Stimulated activated naive CD8-positive, alpha-beta T cell treated with anti-CD3 and anti-CD28 coated beads, Interleukin-15, Interleukin-2, amounts not matched to agents 100 U/mL and 50 U/mL, for 24 hours (primary cell): ENCODE measurements at regions not wholly inside any gene's neighbourhood (a gene's known extent, or its start where the extent isn't known, plus 50 kb on each side); places are given as distances from the start of the nearest gene placed in this dataset.

Experiments
- ATAC-seq: fragments of 150-1000 bp; cut with Tn5 transposase; one replicate; pipeline ENCODE4 v1.10.0; 2021
- DNase-seq: peaks from one replicate; pipeline ENCODE4 v3.0.0; 2021

DNA sequence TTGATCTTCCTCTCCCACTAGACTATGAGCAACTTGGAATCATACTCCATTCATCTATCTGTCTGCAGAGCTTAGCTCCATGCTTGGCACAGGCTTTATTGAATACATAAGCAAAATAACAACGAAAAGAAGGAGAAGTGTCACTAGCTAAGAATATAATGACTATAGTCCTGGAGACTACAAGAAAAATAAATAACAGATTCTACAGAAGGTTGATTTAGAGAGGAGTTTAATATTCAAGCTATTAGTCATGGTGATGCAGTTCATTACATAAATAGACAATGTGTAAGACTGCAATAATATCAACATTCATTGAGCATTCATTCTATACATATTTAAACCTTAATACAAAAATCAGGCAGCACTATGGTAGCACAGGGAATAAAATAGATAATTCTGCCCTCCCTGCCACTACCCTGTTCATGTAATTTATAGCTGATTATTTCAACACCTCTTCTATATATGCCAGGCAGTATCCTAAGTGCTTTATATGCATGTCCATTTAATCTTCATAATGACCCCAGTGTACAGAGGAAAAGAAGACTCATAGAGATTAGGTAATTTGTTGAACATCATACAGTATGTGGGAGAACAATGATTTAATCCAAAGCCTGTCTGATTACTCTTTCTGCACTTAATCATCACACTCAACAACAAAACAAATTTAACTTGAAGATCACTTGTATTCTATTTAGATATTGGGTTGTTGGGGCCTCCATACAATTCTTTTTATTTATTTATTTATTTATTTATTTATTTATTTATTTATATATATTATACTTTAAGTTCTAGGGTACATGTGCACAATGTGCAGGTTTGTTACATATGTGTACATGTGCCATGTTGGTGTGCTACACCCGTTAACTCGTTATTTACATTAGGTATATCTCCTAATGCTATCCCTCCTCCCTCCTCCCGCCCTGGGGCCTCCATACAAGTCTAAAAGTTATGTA lies 165.3 kb downstream of the RNF152 start:
- no peak for DNase-seq
- no peak for ATAC-seq

DNA sequence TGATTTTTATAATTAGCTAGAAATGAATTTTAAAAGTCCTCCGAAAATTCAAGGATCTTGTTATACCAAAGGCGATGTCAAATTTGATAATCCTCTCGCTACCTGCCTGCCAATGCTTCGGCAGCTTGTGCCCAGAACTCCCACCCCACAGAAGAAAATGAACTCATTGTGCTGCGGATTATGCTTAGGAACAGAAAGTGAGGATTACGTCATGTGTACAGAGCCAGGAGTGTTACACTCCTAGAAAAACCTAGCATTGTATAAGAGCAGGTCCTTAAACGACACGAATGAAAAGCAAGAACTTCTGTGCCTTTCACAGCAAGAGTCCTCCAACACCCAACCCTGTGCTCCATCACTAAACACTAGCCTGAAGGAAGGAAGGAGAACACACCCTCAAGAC lies 168.3 kb downstream of the RNF152 start:
- DNase-seq (no peak), ATAC-seq (no peak)

DNA sequence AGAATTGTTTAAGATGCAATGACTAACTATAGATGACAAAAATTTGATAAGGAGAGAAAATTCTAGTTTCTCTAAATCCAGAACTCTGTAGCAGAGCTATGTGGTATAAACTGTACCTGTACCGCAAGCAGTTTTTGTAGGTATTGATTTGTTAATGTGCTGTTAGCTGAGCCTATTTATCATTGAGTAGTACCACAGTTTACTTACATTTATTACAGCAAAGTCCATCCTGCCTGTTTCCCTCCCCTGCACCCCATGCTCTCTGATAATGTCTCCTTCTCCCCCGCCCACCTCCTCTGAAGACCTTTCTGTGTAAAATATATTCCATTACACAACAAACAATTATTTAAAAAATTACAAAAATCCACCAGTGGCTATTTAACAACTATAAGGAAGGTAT lies 170.6 kb downstream of the RNF152 start:
- DNase-seq (no peak), ATAC-seq (no peak)

DNA sequence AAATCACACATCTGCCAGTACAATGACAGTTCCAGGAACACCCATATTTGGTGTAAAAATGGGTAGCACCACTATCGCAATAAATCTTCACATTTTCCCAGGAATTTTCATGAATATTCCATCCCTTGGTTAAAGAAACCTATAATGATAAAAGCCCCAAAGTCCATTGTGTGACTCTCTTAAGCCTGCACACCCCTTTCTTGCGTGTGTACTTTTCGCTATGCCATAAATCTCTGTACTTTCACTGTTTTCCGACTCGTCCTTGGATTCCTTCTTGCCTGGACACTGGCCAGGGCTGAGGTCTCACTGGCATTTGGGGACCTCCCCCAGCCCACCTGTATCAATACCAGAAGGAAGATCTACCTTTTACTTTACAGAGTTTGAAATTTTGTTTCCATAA lies 172.3 kb downstream of the RNF152 start:
- no peak for DNase-seq
- ATAC-seq: no peak

DNA sequence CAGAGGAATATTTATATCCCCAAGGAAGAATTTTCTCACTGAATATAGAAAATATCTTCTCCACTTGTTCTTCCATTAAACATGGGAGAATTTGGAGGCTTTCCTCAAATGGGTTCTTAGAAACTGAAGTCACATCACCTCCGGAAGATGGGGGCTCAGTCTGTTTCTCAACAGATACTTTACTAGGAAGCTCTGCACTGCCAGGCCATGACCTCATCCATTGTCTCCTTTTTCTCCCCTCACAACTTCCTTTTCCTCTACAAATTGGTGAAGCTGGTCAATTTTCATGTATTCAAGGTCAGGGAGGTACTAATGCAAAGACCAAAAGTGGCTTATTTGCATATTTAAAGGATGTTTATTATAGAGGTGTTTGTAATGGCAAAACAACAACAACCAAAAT lies 173.1 kb downstream of the RNF152 start:
- no peak for DNase-seq
- ATAC-seq: no peak

DNA sequence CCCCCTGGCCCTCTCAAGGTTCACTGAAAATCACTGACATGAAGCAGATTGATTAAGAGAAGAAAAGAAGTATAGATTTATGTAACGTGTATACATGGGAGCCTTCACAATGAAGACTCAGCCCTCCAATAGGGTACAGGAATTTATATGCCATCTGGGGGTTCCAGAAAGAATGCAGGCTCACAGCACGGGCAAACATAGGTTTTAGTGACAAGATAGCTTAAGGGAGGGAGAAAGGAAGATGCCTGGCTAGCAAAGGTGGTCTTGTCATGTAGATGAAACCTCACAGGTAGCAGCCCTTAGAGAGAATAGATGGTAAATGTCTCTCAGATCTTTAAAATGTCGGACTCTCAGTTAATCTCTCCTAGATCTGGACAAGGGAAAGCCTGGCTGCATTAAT lies 173.9 kb downstream of the RNF152 start:
- ATAC-seq (no peak), DNase-seq (no peak)

DNA sequence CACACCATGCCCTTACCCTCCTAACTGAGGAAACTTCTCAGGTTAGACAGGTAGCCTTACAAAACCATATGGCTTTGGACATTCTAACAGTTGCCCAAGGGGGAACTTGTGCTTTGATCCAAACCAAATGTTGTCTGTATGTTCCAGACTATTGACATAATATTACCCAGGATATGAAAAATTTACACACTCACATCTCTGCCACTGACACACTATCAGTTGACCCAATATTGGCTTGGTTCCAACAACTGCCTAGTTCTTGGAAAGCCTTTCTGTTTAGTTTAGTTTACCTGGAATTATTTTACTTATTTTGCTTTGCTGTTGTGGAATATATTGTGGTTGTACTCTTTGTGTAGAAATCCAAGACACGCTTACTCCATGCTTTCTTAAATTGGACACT lies 178.4 kb downstream of the RNF152 start:
- no peak for DNase-seq
- no peak for ATAC-seq

DNA sequence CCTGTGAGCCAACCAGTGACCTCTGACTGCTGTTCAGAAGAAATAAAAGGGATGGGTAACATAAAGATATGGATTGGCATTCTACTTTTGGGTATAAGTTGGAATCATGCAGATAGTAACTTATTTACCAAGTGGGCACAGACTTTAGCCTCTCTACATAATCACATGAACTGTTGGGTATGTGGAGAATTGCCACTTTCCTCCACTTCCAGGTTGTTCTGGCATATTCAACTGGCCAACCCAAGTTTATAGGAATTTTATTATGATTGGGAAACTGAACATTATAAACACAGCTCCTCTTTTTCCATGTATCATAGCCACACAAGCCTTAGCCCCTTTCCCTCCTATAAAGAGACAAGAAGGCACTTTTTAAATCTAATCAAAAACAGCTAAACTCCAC lies 179.3 kb downstream of the RNF152 start:
- ATAC-seq (no peak), DNase-seq (no peak)

DNA sequence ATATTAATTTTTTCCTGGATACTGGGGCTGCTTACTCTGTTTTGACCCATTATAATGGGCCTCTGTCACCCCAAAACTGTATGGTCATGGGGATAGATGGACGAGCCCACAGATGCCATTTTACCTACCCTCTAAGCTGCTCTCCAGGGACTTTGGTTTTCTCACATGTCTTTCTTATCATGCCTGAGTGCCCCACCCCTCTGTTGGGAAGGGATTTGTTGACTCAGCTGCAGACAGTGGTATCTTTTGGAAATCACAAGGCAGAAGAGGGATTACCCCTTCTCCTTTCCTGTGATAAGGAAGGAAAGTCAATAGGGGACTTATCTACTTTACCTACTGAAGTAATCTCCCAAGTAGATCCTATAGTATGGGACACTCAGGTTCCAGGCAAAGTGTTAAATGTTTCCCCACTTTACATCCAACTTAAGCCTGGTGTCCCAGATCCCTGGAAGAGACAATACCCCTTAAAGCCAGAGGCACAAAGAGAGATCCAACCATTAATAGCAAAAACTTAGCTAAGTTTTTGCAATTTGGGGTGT lies 182.7 kb downstream of the RNF152 start:
- ATAC-seq (no peak), DNase-seq (no peak)

DNA sequence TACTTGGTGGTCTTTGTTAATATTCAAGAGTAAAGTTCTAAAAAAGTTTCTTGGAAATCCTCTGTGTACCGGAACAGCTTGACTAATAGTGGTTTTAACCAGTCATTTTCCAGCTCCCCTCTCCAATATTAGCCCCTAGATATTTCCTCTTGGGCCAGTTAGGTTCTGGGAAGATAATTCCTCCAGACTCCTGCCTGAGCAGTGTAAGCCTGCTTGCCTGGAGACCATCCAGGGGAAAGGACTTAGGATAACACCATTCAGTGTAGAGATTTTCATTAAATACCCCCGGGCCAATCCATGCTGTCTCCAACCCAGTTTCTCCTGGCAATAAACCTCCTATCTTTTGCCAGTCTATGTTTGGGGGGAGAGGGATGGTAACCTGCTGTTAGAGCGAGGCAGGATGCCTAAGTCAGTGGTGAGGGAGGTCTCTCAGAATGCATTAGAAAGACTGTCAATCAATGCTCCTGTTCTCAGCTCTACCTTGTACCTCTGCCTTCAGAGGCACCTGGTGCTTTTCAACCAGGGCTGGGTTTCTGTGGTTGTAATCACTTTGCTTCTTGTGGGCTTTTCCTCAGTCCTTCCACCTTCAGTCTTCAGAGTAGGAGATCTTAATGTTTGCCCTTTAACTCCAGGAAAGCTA lies 186.4 kb downstream of the RNF152 start:
- ATAC-seq (no peak), DNase-seq (no peak)

DNA sequence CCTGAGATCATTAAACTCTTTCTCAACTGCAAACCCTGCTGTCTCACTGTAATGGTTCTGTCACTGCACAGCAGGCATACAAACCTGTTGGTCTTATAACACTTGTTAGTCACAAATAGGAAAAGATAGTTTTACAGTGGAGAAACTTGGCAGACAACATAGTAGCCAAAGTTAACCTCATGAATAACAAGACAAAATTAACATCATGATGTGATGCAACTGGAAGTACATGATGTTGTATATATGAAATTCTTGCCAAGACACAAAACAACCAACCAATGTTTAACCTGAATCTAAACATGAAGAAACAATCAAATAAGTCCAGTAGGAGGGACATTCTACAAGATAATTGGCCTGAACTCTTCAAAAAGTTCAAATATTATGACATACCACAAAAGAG lies 189.3 kb downstream of the RNF152 start:
- DNase-seq: no peak

DNA sequence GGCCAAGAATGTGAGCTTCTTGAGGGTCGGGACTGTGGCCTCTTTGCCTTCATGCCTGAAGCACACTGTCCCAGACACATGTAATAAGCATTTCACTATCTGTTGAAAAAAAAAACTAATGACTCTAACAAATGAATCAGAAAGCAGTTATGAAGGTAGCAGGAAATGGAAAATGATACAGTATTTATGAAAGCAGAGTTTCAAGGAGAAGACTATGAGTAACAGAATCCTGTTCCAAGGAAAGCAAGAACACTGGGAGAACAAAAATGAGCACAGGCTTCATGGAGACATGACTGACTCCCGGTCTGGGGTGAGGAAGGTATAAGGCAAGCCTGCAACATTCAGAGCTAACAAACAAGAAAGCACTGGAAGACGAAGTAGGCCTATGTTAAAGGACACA lies 190.8 kb downstream of the RNF152 start:
- ATAC-seq: no peak
- DNase-seq: no peak

More for the DNA sequence above, 189.3 kb downstream of the RNF152 start:
- ATAC-seq: no peak

DNA sequence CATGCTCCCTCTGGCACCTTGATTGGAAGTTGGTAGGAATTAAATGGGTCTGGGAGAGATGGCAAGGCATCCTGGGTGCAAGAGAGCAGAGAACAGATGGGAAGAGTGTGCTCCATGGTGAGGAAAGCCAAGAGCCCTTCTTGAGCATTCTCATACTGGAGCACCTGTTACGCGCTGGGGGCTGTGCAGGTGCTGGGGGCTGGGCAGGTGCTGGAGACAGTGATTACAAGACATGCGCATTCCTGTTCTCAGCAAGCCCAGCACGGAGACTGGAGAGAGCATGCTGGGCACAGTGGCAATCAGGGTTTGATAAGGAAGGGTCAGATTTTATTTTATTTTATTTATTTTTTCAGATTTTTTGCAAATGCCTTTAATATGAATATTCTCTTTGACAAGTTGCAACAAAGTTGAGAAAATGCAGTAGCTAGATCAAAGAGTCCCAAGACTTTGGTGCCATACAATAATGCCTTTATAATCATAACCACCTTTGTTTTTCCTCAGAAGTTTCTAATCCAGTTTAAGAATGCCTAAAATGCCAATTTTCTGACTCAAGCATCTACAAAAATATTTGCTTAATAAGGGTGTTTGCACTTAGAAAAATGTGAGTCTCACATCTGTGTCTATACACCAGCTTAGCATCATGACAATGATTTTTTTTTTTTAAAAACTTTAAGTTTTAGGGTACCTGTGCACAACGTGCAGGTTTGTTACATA lies 193.3 kb downstream of the RNF152 start:
- DNase-seq (no peak), ATAC-seq (no peak)

DNA sequence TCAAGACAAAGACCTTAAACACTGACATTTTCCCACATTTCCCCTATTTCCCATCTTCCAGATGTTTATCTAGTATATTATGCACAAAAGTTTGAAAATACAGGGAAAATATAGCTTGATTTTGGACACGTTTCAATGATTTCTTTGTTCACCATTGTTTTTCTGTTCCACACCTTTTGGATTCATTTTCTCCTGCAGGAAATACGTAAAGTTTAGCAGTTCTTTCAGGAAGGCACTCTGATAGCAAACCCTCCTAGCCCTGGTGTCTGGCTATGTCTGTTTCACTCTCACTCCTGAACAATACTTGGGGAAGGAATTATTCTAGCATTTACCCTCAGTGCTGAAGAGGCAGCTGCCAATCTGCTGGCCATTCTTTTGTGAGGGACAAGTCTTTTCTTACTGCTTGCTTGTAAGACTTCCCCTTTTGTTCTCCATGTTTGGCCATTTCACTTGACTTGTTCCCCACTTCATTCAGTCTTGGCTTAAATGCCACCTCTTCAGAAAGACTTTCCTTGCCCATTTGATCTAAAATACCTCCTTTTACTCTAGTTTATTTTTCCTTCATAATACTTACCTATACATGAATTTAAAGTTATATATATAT lies 195.4 kb downstream of the RNF152 start:
- ATAC-seq (no peak), DNase-seq (no peak)

DNA sequence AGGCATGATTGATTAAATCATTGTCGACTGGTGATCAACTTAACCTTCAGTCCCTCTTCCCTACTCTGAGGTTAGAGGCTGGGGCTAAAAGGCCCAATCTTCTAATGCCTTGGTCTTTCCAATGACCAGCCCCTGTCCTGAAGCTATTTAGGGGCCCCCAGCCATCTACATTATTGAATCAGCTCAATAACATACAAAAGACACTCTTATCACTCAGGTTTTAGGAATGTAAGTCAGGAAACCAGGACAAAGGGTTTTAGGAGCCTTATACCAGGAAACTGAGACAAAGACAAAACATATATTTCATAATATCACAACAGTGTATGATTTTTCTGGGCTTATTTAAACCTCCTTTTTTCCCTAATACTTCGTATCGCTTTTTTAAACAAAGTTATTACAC lies 198.6 kb downstream of the RNF152 start:
- ATAC-seq (no peak), DNase-seq (no peak)

DNA sequence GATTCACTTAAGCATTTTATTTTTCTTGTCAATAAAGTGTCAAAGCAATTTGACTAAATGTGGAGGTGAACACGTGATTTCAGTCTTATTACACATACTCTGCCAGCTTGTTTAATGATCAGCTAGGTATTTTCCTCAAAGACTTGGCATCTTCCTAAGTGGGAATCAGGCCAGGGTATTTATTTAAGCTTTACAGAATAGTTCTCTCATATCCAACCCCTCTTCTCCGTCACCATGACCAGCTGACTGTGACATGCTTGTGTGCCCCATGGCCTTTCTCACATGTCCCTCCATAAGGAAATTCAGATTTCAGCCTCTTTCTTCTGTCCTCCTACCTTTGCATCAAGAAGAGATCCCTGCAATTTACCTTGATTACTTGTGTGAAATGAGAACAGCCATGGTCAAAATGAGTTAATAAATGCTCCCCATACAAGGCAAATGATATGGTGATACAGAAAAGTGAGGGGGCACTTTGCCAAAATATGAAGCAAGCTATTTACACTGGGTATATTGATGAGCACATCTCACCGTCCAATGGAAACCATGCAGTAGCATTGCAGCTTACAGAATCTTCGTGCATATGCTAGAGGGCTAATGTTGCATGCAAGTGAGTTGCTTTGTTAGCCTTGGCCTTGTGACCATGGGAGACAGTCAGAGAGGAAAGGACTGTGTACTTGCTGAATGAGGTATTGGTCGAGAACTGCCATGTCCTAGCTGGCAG lies 202.2 kb downstream of the RNF152 start:
- DNase-seq (no peak), ATAC-seq (no peak)

DNA sequence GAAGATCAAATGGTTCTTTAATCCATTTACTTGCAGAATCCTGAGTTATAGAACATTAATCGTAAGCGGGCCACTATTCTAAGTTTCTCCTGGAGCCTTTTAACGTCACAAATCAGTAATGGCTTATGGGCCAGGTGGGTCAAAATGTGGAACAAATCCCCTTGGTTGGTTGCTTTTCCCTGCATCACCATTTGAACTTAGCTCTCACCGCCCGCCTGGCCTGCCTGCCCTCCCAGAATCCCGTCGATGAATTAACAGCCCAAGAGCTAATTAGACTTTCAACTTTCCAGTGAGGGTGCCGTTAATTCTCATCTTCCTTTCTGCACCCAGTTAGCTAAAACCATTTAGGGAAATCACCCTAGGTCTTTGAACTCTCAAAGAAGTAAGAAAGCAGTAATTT lies 205.5 kb downstream of the RNF152 start:
- no peak for DNase-seq
- no peak for ATAC-seq

DNA sequence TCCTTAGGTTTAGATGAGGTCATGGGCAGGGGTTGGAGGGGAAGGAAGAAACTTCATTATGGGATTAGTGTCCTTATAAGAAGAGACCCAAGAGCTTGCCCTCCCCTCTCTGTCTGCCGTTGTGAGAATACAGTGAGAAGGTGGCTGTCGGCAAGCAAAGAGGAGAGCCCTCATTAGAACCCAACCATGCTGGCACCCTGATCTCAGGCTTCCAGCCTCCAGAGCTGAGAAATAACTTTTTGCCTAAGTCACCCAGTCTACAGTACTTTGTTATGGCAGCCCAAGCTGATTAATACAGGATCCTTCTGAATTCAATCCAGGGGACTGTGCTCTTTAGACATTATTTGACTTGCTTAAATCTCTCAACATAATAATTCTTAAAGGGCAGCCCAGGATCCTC lies 209.0 kb downstream of the RNF152 start:
- ATAC-seq (no peak), DNase-seq (no peak)

DNA sequence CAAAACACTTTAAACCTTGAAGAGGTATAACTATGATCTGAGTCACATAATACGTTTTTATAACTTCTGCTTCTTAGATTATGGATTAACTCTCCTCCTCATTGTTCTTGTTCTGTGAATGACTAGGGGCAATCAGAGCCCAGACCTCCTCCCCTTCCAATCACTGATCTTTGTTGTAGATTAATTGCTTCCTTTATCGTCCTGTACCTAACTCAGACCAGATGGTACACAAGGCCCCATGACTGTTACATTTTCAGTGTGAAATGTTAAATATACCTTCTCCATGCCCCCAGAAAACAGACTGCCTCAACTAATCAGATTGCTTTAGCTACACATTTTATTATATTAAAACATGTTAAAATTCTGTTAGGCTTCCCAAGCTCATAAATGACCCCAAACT lies 211.7 kb downstream of the RNF152 start:
- no peak for DNase-seq

DNA sequence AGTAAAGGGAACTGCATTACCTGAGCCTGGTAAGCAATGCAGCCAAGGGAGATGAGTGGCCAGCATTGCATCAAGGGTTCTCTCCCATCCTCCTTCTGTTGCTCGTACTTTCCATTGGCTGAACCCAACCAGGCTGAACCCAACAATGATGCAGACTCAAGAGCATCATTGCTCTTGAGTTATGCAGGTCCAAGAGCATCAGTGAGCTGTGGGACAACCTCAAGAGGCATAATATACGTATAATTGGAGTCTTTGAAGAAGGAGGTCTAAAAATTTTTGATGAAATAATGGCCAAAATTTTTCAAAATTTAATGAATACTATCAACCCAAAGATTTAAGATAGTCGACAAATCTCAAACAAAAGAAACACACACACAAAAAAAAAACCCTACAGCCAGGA lies 213.0 kb downstream of the RNF152 start:
- ATAC-seq (no peak), DNase-seq (no peak)

More for the DNA sequence above, 211.7 kb downstream of the RNF152 start:
- no peak for ATAC-seq

DNA sequence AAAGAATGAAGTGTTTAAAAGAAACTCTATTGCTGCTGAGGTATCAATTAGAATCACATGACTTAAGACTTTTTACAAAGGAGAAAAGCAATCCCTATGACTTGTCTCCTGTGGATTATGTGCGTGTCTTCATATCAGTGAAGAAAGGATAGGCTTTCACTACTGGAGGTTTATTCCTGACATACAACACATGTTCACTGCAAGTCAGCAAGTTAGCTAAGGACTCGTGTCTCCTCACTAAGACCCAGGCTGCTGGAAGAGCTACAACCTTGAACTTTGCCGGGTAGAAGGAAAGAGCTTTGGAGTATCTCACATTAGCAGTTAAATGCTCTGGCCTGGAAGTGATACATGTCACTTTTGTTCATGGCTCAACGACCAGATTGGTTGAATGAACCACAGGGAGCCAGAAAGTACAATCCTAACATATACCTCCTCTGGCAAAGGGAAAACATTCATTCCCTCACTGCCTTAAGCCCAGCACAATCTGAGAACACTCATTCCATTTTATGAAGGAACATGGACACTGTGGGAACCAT lies 215.3 kb downstream of the RNF152 start:
- DNase-seq (no peak), ATAC-seq (no peak)
